Left colon (tissue), 2 donors: ENCODE measurements at regions not wholly inside any gene's neighbourhood (a gene's known extent, or its start where the extent isn't known, plus 50 kb on each side); places are given as distances from the start of the nearest gene placed in this dataset.

ENCODE experiments used
- ATAC-seq: fragments of 200-7000 bp; cut with Tn5 transposase; one replicate; pipeline ENCODE4 v1.9.1; 2020; ENCODE audit warnings: mild to moderate bottlenecking, moderate library complexity
- DNase-seq, 2 donors: peaks; one replicate each; pipeline ENCODE4 v3.0.0-alpha.2; 2020
- intact Hi-C, 2 donors: fragments of 100-400 bp; cut with DNase I in 1 of 2; cut with micrococcal nuclease in 1 of 2; formaldehyde crosslinking; loops; one replicate each; pipeline versions ENCODE4 v1.11.2 to v1.14.0; 2022; cut with DNase I, micrococcal nuclease
- donor health status: DM: no; HTN: no; CAD: no.
- donor health status: DM: yes; HTN: yes; CAD: no.

DNA sequence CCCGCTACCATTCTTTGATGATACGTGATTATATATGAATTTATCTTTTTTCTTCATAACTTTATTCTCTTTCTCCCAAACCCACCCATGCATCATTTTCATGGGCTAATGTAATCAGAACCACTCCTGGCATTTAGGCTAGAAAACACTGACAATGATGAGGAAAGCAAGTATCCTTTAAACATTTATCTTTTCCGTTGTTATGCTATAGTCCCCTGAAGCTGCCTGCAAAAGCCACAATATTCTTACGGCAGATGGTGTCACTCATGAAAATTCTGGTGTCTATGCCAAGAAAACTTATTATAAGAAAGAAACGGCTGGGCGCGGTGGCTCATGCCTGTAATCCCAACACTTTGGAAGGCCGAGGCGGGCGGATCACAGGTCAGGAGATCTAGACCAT, 221.8 kb upstream of the CTAGE1 start:
- intact Hi-C loops, result no loop called here
- ATAC-seq, result no peak
- DNase-seq, result no peak

DNA sequence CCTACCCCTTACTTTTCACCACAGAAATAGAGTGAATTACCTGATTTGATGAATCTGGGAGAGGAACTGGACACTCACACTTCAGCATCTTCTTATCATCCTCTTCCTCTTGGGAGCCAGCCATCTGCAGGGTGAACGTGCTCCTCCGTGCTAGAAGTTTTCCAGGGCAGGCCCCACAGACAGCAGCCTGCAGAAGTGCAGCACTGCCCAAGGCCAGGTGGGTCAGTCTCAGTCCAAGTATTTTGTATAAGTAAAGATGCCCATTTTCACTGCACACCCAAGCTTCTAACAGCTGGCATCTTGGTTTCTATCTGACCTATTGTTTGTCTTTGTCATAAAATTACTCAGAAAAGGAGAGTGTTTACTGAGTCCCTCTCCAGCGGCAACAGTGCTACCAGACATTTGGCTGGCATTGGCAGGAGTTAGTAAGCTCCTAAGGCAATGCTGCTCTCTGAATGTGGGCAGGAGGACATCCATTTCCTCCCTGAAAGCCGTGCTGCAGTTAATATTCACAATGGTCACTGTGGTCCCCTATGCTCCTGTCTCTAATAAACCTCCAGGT, 222.6 kb upstream of the CTAGE1 start:
- peak; percentile 77 for ATAC-seq
- intact Hi-C loops, result no loop called here
- peak in 1 of 2 donors; percentile 11 for DNase-seq

DNA sequence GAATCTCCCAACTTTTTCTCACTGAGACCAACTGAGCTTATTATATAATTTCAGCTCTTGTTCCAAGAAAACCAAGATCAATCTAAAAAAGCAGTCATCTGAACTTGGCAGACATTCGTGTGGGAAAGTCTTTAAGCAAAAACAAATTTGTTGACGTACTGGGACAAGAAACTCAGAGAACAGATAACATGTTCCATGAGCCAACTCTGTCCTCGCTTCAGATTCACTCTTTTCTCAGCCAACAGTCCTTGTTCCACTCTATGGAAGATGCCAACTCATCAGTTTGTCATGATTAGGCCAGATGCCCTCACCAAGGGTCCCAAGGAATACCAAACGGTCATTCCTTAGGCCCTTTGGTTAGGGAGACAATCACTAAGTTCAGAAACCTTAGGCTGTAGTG, 224.2 kb upstream of the CTAGE1 start:
- ATAC-seq (no peak), DNase-seq (no peak)
- intact Hi-C loops, result no loop called here

DNA sequence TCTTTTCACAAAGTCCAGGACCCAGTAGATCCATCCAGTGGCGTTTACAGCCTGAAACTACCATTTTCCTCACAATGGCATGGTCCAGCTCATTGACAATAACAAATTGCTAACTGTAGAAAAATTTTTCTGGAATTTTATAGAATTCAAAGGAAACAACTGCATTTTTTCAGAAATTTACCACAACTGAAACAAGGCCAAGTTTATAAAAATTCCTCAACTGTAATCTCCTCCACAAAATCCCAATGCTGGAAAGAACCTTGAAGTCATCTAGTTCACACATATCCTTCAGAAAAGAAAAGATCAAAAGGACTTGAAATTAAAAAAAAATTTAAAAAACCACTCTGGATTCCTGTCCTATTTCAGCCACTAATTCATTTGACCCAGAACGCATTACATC, 226.0 kb upstream of the CTAGE1 start:
- ATAC-seq (no peak), DNase-seq (no peak)
- intact Hi-C loops, result no loop called here

DNA sequence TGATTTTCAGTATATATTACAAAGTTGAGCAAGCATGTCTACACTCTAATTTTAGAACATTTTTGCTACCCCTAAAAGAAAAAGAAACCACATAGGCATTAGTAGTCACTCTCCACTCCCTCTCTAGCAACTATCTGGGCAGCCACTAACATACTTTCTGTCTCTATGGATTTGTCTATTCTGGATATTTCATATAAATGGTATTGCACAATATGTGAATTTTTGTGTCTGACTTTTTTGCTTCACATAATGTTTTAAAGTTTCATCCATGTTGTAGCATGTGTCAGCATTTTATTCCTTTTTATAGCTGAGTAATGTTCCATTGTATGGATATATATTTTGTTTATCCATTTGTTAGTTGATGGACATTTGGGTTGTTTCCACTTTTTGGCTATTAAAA, 232.5 kb upstream of the CTAGE1 start:
- no peak for ATAC-seq
- no peak for DNase-seq
- intact Hi-C loops, result no loop called here

DNA sequence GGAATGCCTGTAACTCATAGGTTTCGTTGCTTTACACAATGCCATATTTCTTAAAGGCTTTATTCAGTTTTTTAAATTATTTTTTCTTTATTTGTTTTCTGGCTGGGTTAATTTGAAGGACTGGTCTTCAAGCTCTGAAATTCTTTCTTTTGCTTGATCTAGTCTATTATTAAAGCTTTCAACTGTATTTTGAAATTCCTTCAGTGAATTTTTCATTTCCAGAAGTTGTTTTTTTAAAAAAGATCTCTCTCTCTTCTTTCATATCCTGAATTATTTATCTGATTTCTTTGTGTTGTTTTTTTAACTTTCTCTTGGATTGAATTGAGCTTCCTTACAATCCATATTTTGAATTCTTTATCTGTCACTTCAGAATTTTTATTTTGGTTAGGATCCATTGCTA, 239.9 kb upstream of the CTAGE1 start:
- intact Hi-C loops, result no loop called here
- DNase-seq (no peak), ATAC-seq (no peak)

DNA sequence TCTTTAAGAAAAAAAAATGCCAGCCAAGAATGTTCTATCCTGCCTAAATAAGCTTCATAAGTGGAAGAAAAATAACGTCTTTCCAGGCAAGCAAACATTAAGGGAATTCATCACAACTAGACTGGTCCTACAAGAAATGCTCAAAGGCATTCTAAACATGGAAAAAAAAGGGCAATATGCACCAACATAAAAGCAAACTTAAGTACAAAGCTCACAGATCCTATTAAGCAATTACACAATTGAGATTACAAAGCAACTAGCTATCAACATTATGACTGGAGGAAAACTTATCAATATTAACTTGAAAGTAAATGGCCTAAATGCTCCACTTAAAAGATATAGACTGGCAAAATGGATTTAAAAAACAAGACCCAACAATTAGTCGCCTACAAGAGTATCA, 240.6 kb upstream of the CTAGE1 start:
- intact Hi-C loops, result no loop called here
- ATAC-seq, result no peak
- DNase-seq, result no peak

DNA sequence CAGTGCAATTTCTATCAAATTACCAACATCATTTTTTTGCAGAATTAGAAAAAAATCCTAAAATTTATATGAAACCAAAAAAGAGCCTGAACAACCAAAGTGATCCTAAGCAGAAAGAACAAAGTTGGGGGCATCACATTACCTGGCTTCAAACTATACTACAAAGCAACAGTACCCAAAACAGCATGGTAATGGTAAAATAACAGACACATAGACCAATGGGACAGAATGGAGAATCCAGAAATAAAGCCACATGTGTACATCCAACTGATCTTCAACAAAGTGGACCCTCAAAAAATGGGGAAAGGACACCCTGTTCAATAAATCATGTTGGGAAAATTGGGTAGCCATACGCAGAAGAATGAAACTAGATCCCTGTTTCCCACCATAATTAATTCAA, 245.7 kb upstream of the CTAGE1 start:
- no peak for ATAC-seq
- intact Hi-C loops, result no loop called here

DNA sequence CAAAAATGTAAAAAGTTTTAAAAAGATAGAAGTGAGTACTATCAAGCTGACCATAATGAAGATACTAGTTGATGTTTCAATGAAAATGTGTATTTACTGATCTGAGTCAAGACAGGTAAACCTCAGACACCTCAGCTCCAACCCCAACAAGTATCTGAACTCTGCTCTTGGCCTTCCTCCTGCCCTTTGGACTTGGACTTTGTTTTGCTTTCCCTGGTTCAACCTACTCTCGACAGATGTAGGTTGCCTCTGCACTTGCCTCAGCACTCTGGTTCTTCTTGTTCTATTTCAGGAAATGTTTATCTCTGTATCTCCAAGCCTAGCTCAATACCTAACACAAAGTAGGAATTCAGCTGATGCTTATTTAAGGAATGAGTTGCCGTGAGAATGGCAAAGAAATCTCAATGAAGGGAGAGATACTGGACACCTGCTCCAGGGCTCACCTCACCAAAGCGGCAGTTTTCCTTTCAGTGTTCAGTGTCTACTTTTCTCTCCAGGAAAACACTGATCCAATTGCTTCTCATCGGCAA, 248.8 kb upstream of the CTAGE1 start:
- ATAC-seq (peak; percentile 87), DNase-seq (no peak)

More for the DNA sequence above, 245.7 kb upstream of the CTAGE1 start:
- no peak for DNase-seq

DNA sequence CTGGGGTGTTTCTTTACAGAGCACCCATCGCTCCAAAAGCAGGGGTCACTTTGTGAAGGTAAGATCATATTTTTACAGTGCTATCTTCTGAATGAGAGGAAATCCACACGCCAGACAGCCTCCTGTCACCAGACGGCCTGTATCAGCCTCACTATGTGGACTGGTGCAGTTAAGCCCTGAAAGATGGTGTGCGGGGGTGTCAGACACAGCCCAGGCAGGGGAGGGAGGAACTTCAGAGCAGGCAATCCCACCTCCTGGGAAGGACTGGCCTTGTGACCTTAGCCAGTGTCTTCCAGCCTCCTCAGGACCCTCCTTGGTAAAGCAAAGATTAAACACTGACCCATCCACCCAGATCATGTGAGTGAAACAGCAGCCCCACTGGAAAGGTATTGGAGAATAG, 249.4 kb upstream of the CTAGE1 start:
- DNase-seq, result no peak
- ATAC-seq, result no peak
- intact Hi-C loops, result no loop called here

More for the DNA sequence above, 248.8 kb upstream of the CTAGE1 start:
- intact Hi-C loops, result no loop called here

DNA sequence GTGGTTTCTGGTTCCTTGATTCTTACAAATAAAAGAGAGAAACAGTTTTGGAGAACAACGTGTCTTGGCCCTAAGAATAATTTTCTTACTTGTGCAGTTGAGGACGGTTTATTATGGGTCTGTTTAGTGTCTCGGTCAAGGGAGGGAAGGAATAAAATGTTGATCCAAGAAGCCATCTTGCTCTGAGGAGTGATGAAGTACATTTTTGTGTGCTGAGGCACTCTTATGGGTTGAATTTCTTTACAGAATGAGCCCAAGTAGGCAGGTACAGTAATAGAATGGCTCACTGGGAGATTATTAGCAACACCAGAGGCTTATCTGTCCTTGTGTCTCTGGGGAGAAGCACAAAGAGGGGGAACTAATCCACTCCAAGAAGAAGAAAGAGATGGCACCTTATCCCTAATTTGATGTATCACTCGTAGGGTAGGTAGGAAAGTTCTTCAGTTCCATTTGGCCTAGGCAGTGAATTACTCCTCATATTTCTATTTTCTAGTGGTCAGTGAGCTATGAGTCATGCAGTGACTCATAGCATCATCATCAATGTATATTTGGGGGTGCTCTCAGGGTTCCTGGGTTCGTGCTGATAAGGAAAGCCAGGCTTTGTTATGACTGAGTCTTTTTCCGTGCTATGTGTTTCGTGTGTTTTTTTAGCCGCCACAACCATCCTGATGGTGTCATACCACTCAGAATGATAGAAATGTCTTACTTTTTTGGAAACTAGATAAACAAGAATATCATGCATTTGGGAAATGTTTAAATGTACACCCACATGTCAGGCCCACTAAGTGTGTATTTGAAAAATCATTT, 250.1 kb upstream of the CTAGE1 start:
- ATAC-seq (no peak), DNase-seq (no peak)
- intact Hi-C loops, result no loop called here

DNA sequence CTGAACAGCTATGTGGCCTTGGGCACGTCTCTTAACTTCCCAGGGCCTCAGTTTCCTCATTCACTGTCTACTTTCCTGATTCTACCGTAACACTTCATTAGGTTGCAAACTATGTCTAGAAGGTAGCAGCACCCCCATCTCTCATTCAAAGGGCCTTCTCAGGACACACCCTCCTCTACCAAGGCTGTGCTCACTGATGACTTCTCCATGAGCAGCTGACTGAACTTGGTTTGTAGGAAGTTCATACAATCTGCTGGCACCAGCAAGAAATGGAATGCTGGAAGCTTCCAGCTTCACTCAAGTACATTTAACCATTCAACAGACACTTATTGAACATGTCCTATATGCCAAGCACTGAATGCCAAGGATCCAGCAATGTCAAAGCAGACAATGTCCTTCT, 250.8 kb upstream of the CTAGE1 start:
- intact Hi-C loops, result no loop called here
- ATAC-seq, result no peak
- DNase-seq, result no peak

DNA sequence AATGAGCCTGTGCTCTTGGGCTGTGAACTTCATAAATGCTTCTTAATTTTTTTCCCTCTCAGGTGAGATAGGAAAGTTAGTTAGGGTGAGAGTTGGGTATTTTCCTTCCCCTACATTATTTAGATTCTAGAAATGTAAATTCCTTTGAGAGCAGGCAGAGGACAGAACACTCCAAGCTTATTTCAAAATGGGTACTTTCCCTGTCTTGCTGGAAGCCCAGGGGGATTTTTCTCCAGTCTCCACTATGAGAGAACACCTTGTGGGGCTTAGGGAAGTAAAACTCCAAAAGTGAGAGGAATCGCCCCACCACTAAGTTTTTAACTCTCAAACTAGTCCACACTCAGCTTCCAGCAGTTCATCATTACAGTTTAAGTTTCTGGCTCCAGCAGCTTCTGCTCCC, 253.2 kb upstream of the CTAGE1 start:
- ATAC-seq, result no peak
- DNase-seq, result no peak
- intact Hi-C loops, result loop anchor here in 1 of 2 donors (10.0 kb wide), 1 partner anchor 506 kb away; the partner anchor contains the start of gene GATA6

DNA sequence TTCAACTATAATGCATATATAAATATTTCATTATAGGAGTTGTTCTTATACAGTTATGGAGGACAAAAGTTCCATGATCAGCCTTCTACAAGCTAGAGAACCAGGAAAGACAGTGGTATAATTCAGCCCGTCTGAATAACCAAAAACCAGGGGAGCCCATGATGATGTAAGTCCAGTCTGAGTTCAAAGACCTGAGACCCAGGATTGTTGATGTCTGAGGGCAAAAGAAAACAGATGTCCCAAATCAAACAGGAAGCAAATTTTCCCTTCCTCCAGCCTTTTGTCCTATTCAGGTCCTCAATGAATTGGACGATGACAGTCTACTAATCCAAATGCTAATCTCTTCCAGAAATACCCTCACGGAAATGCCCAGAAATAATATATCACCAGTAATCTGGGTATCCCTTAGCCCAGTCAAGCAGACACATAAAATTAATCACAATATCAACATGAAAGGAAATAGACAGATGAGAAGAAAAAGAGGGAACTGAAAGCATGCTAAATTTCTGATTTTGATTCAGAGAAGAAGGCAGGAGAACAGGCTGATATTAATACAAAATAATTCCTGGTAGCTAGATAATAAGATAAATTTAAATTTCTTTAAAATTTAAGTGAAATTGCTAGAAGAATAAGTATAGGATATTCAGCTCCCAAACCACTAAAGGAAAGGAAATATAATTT, 255.6 kb upstream of the CTAGE1 start:
- intact Hi-C loops, result loop anchor here in 1 of 2 donors (10.0 kb wide), 1 partner anchor 509 kb away; the partner anchor contains the start of gene GATA6
- DNase-seq (no peak), ATAC-seq (no peak)

DNA sequence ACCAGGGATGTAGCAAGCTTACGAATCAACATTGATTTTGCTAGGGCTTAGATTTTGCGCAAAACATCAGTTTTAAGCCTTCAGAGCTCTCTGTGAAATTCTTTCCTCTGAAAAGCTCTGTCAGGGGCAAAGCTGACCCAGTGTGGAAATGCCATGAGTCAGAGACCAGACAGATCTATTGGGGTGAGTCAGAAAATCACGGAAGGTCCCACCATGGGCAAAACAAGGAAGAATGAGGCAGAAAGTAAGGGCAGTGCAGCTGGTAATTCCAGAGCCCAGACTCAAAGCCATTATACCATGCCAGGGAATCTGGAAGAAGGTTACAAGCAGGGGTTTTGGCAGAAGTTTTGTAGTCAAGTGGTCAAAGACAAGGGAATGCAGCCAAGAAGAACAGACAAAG, 256.6 kb upstream of the CTAGE1 start:
- intact Hi-C loops, result loop anchor here in 1 of 2 donors (10.0 kb wide), 1 partner anchor 509 kb away; the partner anchor contains the start of gene GATA6
- DNase-seq, result no peak
- ATAC-seq, result no peak

DNA sequence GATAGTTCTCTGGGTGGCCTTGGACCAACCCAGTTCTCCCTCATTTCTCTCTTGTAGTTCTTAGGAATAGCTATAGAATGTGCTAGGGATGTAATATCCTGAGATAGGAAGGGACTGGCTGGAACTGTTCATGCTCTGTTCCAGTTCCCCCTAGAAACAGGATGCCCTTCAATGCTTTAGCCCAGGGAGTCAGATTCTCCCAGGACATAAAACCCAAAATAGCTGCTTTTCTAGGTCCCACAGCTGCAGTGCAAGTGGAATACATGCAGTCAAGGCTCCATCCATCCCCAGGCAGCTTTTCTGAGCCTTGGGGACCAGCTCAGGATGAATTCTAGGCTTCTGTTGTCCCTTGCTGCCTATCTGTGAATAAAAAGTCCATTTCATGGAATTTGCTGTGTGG, 257.3 kb upstream of the CTAGE1 start:
- intact Hi-C loops, result loop anchor here in 1 of 2 donors (10.0 kb wide), 1 partner anchor 510 kb away; the partner anchor contains the start of gene GATA6
- DNase-seq, result no peak
- no peak for ATAC-seq

DNA sequence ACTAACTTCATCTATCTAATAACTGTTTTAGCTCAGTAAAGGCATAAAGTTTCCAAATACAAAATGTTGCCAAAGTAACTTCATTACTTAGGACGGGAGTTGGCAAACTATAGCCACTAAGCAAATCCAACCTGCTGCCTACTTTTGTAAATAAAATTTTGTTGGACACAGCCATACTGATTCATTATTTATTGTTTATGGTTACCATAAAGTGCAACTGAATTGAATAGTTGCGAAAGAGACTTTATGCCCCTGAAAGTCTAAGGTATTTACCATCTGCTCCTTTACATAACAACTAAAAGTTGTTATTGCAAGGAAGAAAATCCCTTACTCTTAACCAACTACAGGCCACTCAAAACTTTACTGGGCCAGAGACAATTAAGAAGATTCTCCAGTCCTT, 256.7 kb upstream of the RBBP8 start:
- DNase-seq (no peak), ATAC-seq (peak; percentile 75)
- intact Hi-C loops, result loop anchor here in 1 of 2 donors (10.0 kb wide), 1 partner anchor 512 kb away; the partner anchor contains the start of gene GATA6

DNA sequence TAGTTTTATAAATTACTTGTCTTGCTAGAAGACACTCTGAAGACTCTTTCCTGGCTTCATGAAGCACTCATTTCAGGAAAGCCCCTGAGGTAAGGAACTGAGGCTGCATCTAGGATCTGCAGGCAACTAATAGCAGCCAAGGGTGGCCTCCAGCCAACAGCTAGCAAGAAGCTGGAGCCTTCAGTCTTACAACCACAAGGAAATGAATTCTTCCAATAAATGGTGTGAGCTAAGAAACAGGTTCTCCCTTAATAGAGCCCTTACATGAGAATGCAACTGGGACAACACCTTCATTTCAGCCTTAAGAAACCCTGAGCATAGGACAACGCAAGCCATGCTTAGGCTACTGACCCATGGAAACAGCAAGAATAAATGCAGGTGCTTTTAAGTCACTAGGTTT, 254.6 kb upstream of the RBBP8 start:
- intact Hi-C loops, result loop anchor here in 1 of 2 donors (10.0 kb wide), 1 partner anchor 514 kb away; the partner anchor contains the start of gene GATA6
- DNase-seq, result peak in 1 of 2 donors; percentile 46
- ATAC-seq, result peak; percentile 23

DNA sequence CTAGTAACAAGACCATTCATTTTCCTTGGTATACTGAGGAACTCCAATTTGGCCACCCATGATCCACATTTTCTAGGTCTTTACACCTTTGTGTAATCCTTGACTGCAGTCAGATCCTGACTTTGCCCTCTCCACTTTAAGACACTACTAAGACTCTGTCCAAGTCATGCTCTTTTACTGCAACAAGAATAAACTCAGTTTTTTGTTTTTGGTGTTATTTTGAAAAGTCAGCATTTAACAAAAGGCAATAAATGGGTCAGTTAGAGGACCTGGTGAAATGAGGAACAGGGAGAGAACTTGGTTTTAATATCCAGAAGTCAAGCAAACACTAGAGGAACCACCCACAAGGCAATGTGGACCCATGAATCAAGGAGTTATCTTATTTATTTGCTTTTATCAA, 252.2 kb upstream of the RBBP8 start:
- ATAC-seq (no peak), DNase-seq (no peak)
- intact Hi-C loops, result no loop called here

DNA sequence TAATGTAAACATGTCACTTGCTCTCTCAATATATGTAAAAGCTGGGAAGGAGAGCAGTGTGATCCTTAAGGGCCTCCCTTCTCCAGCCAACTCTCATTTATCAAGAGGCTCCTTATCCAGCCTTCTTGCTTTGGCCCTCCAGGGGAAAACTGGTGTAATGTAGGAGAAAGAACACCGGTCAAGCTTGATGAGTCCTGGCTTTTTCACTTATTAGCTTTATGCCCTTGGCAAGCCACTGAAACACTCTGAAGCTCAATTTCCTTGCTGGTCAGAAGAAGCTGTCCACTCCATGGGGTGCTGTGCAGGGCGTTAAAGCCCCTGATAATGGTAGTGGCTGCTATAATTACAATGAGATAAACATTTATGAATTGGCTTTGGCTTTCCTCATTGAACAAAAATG, 251.2 kb upstream of the RBBP8 start:
- intact Hi-C loops, result no loop called here
- DNase-seq (no peak), ATAC-seq (no peak)
